Large intestine (tissue), 3 donors: ENCODE measurements at regions not wholly inside any gene's neighbourhood (a gene's known extent, or its start where the extent isn't known, plus 50 kb on each side); places are given as distances from the start of the nearest gene placed in this dataset.
"Not testable (repeated sequence)": the region's sequence is repeated elsewhere in the genome, so short reads cannot be mapped to it uniquely, and the experiment has no call there.

Experiments
- DNase-seq, 2 donors: peaks; one replicate each; pipeline versions ENCODE4 v3.0.0 to v3.0.0-alpha.2; 2013
- H3K27ac ChIP-seq: one replicate; pipeline ENCODE4 v1.5.1; 2013; ENCODE audit warnings: low read length
- H3K27me3 ChIP-seq: 2 replicates; pipeline ENCODE4 v1.6.1; 2013; ENCODE audit warnings: low read length; ENCODE audit not compliant: control insufficient read depth, insufficient read depth
- H3K36me3 ChIP-seq: 2 replicates; pipeline ENCODE4 v1.6.1; 2013; ENCODE audit warnings: low read length; ENCODE audit not compliant: control insufficient read depth, insufficient read depth
- H3K4me1 ChIP-seq: one replicate; pipeline ENCODE4 v1.6.1; 2013; ENCODE audit warnings: low read length; ENCODE audit not compliant: control insufficient read depth, insufficient read depth
- H3K4me3 ChIP-seq: one replicate; pipeline ENCODE4 v1.5.1; 2013; ENCODE audit warnings: low read length
- H3K9me3 ChIP-seq: one replicate; pipeline ENCODE4 v1.6.1; 2013; ENCODE audit warnings: mild to moderate bottlenecking, low read depth, low read length, moderate library complexity; ENCODE audit not compliant: control insufficient read depth
- WGBS: methylation state at CpG from one replicate; pipeline ENCODE4 v1.1.5; 2013; ENCODE audit warnings: low lambda C conversion rate; ENCODE audit not compliant: insufficient coverage; 5-methylcytosine and 5-hydroxymethylcytosine counted together

- H3K27ac ChIP-seq, H3K4me1 ChIP-seq, H3K36me3 ChIP-seq, H3K9me3 ChIP-seq: not testable (repeated sequence)
- peak overlapping the region; percentile 37 for H3K4me3 ChIP-seq
- WGBS = no CpG with 5 or more reads among the region's 59 CpGs
- H3K27me3 ChIP-seq = peaks cover 10% of the 10 kb centered on the region
- DNase-seq = peak; percentile 56 to 75
Measured at GRCh38 chr9:41273549-41274267, 84.6 kb upstream of the ZNG1F start.

GRCh38 chr9:41272879-41273548 is 83.9 kb upstream of the ZNG1F start:
- not testable (repeated sequence) for H3K4me3 ChIP-seq, H3K4me1 ChIP-seq, H3K9me3 ChIP-seq, H3K36me3 ChIP-seq, H3K27ac ChIP-seq
- peaks cover 10% of the 10 kb centered on the region for H3K27me3 ChIP-seq
- peak in 1 of 2 donors; percentile 6 for DNase-seq
- no CpG with 5 or more reads among the region's 49 CpGs for WGBS

GRCh38 chr9:41270992-41271391 is 81.9 kb upstream of the ZNG1F start:
- H3K4me3 ChIP-seq, H3K4me1 ChIP-seq: not testable (repeated sequence)
- WGBS = no CpG with 5 or more reads among the region's 1 CpG

GRCh38 chr9:41269471-41269870 is 80.4 kb upstream of the ZNG1F start:
- not testable (repeated sequence) for H3K27ac ChIP-seq, H3K36me3 ChIP-seq, H3K4me3 ChIP-seq, H3K4me1 ChIP-seq
- H3K27me3 ChIP-seq = peaks cover 16% of the 10 kb centered on the region
- WGBS = no CpG with 5 or more reads among the region's 14 CpGs
- DNase-seq = peak in 1 of 2 donors; percentile 5
- H3K9me3 ChIP-seq = peaks cover 10% of the 10 kb centered on the region

More at GRCh38 chr9:41270992-41271391, 81.9 kb upstream of the ZNG1F start:
- H3K27ac ChIP-seq, H3K9me3 ChIP-seq, DNase-seq, H3K36me3 ChIP-seq: not testable (repeated sequence)
- peaks cover 16% of the 10 kb centered on the region for H3K27me3 ChIP-seq

- Histone ChIP-seq H3K9me3 (peaks cover 10% of the 10 kb centered on the region), H3K27me3 (peaks cover 16% of the 10 kb centered on the region)
- not testable (repeated sequence) for H3K4me3 ChIP-seq, H3K27ac ChIP-seq, H3K4me1 ChIP-seq, H3K36me3 ChIP-seq, DNase-seq
- WGBS = no CpG with 5 or more reads among the region's 18 CpGs
Measured at GRCh38 chr9:41269054-41269453, 79.9 kb upstream of the ZNG1F start.

GRCh38 chr9:41266602-41267001 is 77.5 kb upstream of the ZNG1F start:
- not testable (repeated sequence) for H3K4me3 ChIP-seq, H3K36me3 ChIP-seq, H3K4me1 ChIP-seq, H3K27ac ChIP-seq, H3K9me3 ChIP-seq, DNase-seq
- 0% methylated on average over 3 of the region's 25 CpGs for WGBS
- H3K27me3 ChIP-seq = peaks cover 14% of the 10 kb centered on the region

GRCh38 chr9:41266000-41266399 is 76.9 kb upstream of the ZNG1F start:
- peaks cover 14% of the 10 kb centered on the region for H3K27me3 ChIP-seq
- H3K4me1 ChIP-seq, H3K4me3 ChIP-seq, H3K27ac ChIP-seq, DNase-seq, H3K9me3 ChIP-seq, H3K36me3 ChIP-seq: not testable (repeated sequence)
- no CpG with 5 or more reads among the region's 15 CpGs for WGBS

GRCh38 chr9:41251973-41252372 is 62.9 kb upstream of the ZNG1F start:
- H3K27me3 ChIP-seq, H3K4me3 ChIP-seq, H3K4me1 ChIP-seq, H3K9me3 ChIP-seq, H3K27ac ChIP-seq, H3K36me3 ChIP-seq, DNase-seq: not testable (repeated sequence)

GRCh38 chr9:41251101-41251500 is 62.0 kb upstream of the ZNG1F start:
- not testable (repeated sequence) for H3K27me3 ChIP-seq, DNase-seq, H3K4me3 ChIP-seq, H3K36me3 ChIP-seq, H3K9me3 ChIP-seq, H3K4me1 ChIP-seq, H3K27ac ChIP-seq
- no CpG with 5 or more reads among the region's 3 CpGs for WGBS

GRCh38 chr9:41246702-41247101 is 57.6 kb upstream of the ZNG1F start:
- not testable (repeated sequence) for H3K27ac ChIP-seq, H3K36me3 ChIP-seq, DNase-seq, H3K9me3 ChIP-seq, H3K27me3 ChIP-seq, H3K4me1 ChIP-seq, H3K4me3 ChIP-seq
- WGBS = no CpG with 5 or more reads among the region's 4 CpGs
